CD14-positive monocyte (primary cell): ENCODE measurements at regions not wholly inside any gene's neighbourhood (a gene's known extent, or its start where the extent isn't known, plus 50 kb on each side); places are given as distances from the start of the nearest gene placed in this dataset.

ENCODE experiments used
- DNase-seq, 3 donors: peaks; one replicate each; pipeline ENCODE4 v3.0.0-alpha.2; 2011 to 2022
- H2AFZ ChIP-seq: 2 replicates; pipeline ENCODE4 v1.6.0; 2012; ENCODE audit warnings: mild to moderate bottlenecking, low read depth, low read length, inconsistent platforms; ENCODE audit not compliant: insufficient read depth, poor library complexity, severe bottlenecking
- H3K27ac ChIP-seq, 2 donors: 1 replicate in 1 of 2; 2 replicates in 1 of 2; pipeline ENCODE4 v1.5.1; 2012 to 2013; ENCODE audit warnings: low read length in 2 of 2, control low read depth in 1 of 2, inconsistent platforms in 1 of 2, low read depth in 1 of 2, mild to moderate bottlenecking in 1 of 2
- H3K27me3 ChIP-seq, 2 donors: one replicate each; pipeline versions ENCODE4 v1.6.0 to v1.6.1; 2011 to 2013; ENCODE audit warnings: low read length in 2 of 2; ENCODE audit not compliant: control insufficient read depth in 2 of 2, insufficient read depth in 2 of 2
- H3K36me3 ChIP-seq, 2 donors: replicated peaks in 1 of 2; 1 replicate in 1 of 2; 2 replicates in 1 of 2; pipeline versions ENCODE4 v1.5.1 to v1.6.1; 2012 to 2013; ENCODE audit warnings: low read length in 2 of 2, control low read depth in 1 of 2, inconsistent platforms in 1 of 2, mild to moderate bottlenecking in 1 of 2; ENCODE audit not compliant: insufficient read depth in 2 of 2, control insufficient read depth in 1 of 2
- H3K4me1 ChIP-seq, 2 donors: 1 replicate in 1 of 2; 2 replicates in 1 of 2; pipeline versions ENCODE4 v1.5.1 to v1.6.1; 2012 to 2013; ENCODE audit warnings: low read length in 2 of 2, control low read depth in 1 of 2, inconsistent platforms in 1 of 2, mild to moderate bottlenecking in 1 of 2, moderate library complexity in 1 of 2; ENCODE audit not compliant: insufficient read depth in 2 of 2, control insufficient read depth in 1 of 2
- H3K4me2 ChIP-seq: replicated peaks from 2 replicates; pipeline ENCODE3; 2012; ENCODE audit warnings: low read length, moderate library complexity, mild to moderate bottlenecking; ENCODE audit not compliant: poor library complexity, severe bottlenecking; ENCODE audit errors: extremely low read depth
- H3K4me3 ChIP-seq, 3 experiments: fragments of 200-600 bp in 1 of 3; sonication (generic) in 1 of 3; replicated peaks in 1 of 3; 1 replicate in 2 of 3; 2 replicates in 1 of 3; pipeline ENCODE4 v1.5.1; 2011 to 2013; ENCODE audit warnings: low read length in 3 of 3, mild to moderate bottlenecking in 3 of 3, control low read depth in 2 of 3, low read depth in 2 of 3, inconsistent platforms in 1 of 3, moderate library complexity in 1 of 3
- H3K79me2 ChIP-seq: 2 replicates; pipeline ENCODE4 v1.6.0; 2012; ENCODE audit warnings: mild to moderate bottlenecking, control low read depth, inconsistent platforms, low read length, moderate library complexity; ENCODE audit not compliant: insufficient read depth
- H3K9ac ChIP-seq: 2 replicates; pipeline ENCODE4 v1.6.0; 2017; ENCODE audit warnings: low read length, mild to moderate bottlenecking; ENCODE audit not compliant: insufficient read depth, poor library complexity, severe bottlenecking
- H3K9me3 ChIP-seq, 2 donors: replicated peaks in 1 of 2; 1 replicate in 1 of 2; 2 replicates in 1 of 2; pipeline versions ENCODE4 v1.5.1 to v1.6.1; 2012 to 2013; ENCODE audit warnings: low read length in 2 of 2, control low read depth in 1 of 2; ENCODE audit not compliant: control insufficient read depth in 1 of 2, insufficient read depth in 1 of 2
- H4K20me1 ChIP-seq: 2 replicates; pipeline ENCODE4 v1.6.0; 2012; ENCODE audit warnings: mild to moderate bottlenecking, low read length, control low read depth, moderate library complexity; ENCODE audit not compliant: insufficient read depth
- H3K27ac Mint-ChIP-seq, 7 donors: one replicate each; pipeline ENCODE4 v1.8.0; 2020; ENCODE audit warnings: mild to moderate bottlenecking in 7 of 7, mixed read lengths in 7 of 7, moderate library complexity in 6 of 7, inconsistent platforms in 2 of 7
- H3K27me3 Mint-ChIP-seq, 3 donors: one replicate each; pipeline ENCODE4 v1.8.0; 2021 to 2022; ENCODE audit warnings: low read depth in 3 of 3, mild to moderate bottlenecking in 3 of 3, mixed read lengths in 3 of 3, moderate library complexity in 3 of 3, inconsistent platforms in 1 of 3
- H3K36me3 Mint-ChIP-seq, 2 donors: one replicate each; pipeline ENCODE4 v1.8.0; 2020; ENCODE audit warnings: mixed read lengths in 2 of 2, inconsistent platforms in 1 of 2, mild to moderate bottlenecking in 1 of 2
- H3K4me1 Mint-ChIP-seq: one replicate; pipeline ENCODE4 v1.8.0; 2020; ENCODE audit warnings: mild to moderate bottlenecking, mixed read lengths
- H3K4me3 Mint-ChIP-seq, 2 donors: one replicate each; pipeline ENCODE4 v1.8.0; 2020; ENCODE audit warnings: mild to moderate bottlenecking in 2 of 2, mixed read lengths in 2 of 2, moderate library complexity in 1 of 2
- H3K9me3 Mint-ChIP-seq, 7 donors: one replicate each; pipeline ENCODE4 v1.8.0; 2020 to 2022; ENCODE audit warnings: mixed read lengths in 7 of 7, mild to moderate bottlenecking in 6 of 7, moderate library complexity in 6 of 7, inconsistent platforms in 2 of 7
- CTCF ChIP-seq: fragments of 200-600 bp; IDR thresholded peaks from one replicate; pipeline ENCODE4 v1.8.0; 2022; ENCODE audit warnings: antibody characterized with exemption, mild to moderate bottlenecking
- WGBS: methylation state at CpG from one replicate; pipeline ENCODE4 v1.1.5; 2013; ENCODE audit warnings: missing lambda C conversion rate; ENCODE audit not compliant: insufficient coverage; 5-methylcytosine and 5-hydroxymethylcytosine counted together
- intact Hi-C, 2 donors: fragments of 100-400 bp; cut with micrococcal nuclease; formaldehyde crosslinking; loops; one replicate each; pipeline versions ENCODE4 v1.15.0 to v1.15.1; 2023

GRCh38 chr13:61768175-61768574, 352.5 kb upstream of the PCDH20 start:
- Mint-ChIP-seq H3K4me1 (no peaks in the 10 kb centered on the region), H3K36me3 (no peaks in the 10 kb centered on the region), H3K27ac (no peak overlapping the region), H3K9me3 (peaks cover 3 to 15% (median 8%) of the 10 kb centered on the region in 7 donors), H3K4me3 (no peak overlapping the region), H3K27me3 (peaks cover 0 to 1% (median 0%) of the 10 kb centered on the region in 3 donors)
- intact Hi-C loops: no loop called here
- Histone ChIP-seq H3K4me2 (no peak overlapping the region), H2AFZ (no peak overlapping the region), H3K4me3 (no peak overlapping the region), H3K4me1 (no peaks in the 10 kb centered on the region), H3K9ac (no peak overlapping the region), H3K27me3 (no peaks in the 10 kb centered on the region), H3K36me3 (no peaks in the 10 kb centered on the region), H3K27ac (no peak overlapping the region), H4K20me1 (no peaks in the 10 kb centered on the region), H3K79me2 (no peaks in the 10 kb centered on the region), H3K9me3 (peaks cover 19 to 27% of the 10 kb centered on the region in 2 donors)
- no peak for DNase-seq
- WGBS: no CpG with 5 or more reads among the region's 2 CpGs
- no peak for TF ChIP-seq CTCF

GRCh38 chr13:61766667-61767058, 351.0 kb upstream of the PCDH20 start:
- Mint-ChIP-seq H3K27ac (no peak overlapping the region), H3K27me3 (peaks cover 0 to 1% (median 0%) of the 10 kb centered on the region in 3 donors), H3K9me3 (peaks cover 6 to 24% (median 11%) of the 10 kb centered on the region in 7 donors), H3K4me3 (no peak overlapping the region), H3K4me1 (no peaks in the 10 kb centered on the region), H3K36me3 (no peaks in the 10 kb centered on the region)
- Histone ChIP-seq H4K20me1 (no peaks in the 10 kb centered on the region), H3K4me1 (no peaks in the 10 kb centered on the region), H2AFZ (no peak overlapping the region), H3K9ac (no peak overlapping the region), H3K27me3 (no peaks in the 10 kb centered on the region), H3K4me3 (no peak overlapping the region), H3K4me2 (no peak overlapping the region), H3K9me3 (peaks cover 19 to 27% of the 10 kb centered on the region in 2 donors), H3K79me2 (no peaks in the 10 kb centered on the region), H3K27ac (no peak overlapping the region), H3K36me3 (no peaks in the 10 kb centered on the region)
- no peak for TF ChIP-seq CTCF
- 76% methylated on average over 8 of the region's 11 CpGs for WGBS
- intact Hi-C loops: no loop called here
- DNase-seq: no peak
